Neuronal stem cell (in vitro differentiated cells): ENCODE measurements at regions not wholly inside any gene's neighbourhood (a gene's known extent, or its start where the extent isn't known, plus 50 kb on each side); places are given as distances from the start of the nearest gene placed in this dataset.
A peak's percentile ranks its signal among the peaks of the same experiment; 100 is the strongest.

Source experiments
- DNase-seq: peaks from one replicate; pipeline ENCODE4 v3.0.0-alpha.2; 2013; ENCODE audit warnings: low spot score
- H2AFZ ChIP-seq: one replicate; pipeline ENCODE4 v1.6.1; 2013; ENCODE audit warnings: mild to moderate bottlenecking, low read length, inconsistent platforms
- H2AK5ac ChIP-seq: 2 replicates; pipeline ENCODE4 v1.6.1; 2013; ENCODE audit warnings: low read depth, mild to moderate bottlenecking, inconsistent platforms, low read length, moderate library complexity, mixed read lengths
- H2BK120ac ChIP-seq: 2 replicates; pipeline ENCODE4 v1.6.1; 2013; ENCODE audit warnings: low read depth, mild to moderate bottlenecking, inconsistent platforms, low read length, moderate library complexity, mixed read lengths
- H2BK12ac ChIP-seq: one replicate; pipeline ENCODE4 v1.6.1; 2013; ENCODE audit warnings: low read length, inconsistent platforms
- H2BK15ac ChIP-seq: 2 replicates; pipeline ENCODE4 v1.6.1; 2013; ENCODE audit warnings: mild to moderate bottlenecking, low read length, inconsistent platforms, mixed read lengths
- H2BK5ac ChIP-seq: one replicate; pipeline ENCODE4 v1.6.1; 2013; ENCODE audit warnings: inconsistent platforms, mild to moderate bottlenecking, low read length, moderate library complexity
- H3K14ac ChIP-seq: one replicate; pipeline ENCODE4 v1.6.1; 2013; ENCODE audit warnings: low read length, inconsistent platforms
- H3K18ac ChIP-seq: 2 replicates; pipeline ENCODE4 v1.6.1; 2013; ENCODE audit warnings: low read length, inconsistent platforms
- H3K23ac ChIP-seq: 2 replicates; pipeline ENCODE4 v1.6.1; 2013; ENCODE audit warnings: low read depth, mild to moderate bottlenecking, mixed read lengths, low read length, inconsistent platforms; ENCODE audit not compliant: poor library complexity
- H3K27ac ChIP-seq: replicated peaks from 3 replicates; pipeline ENCODE4 v1.5.1; 2013; ENCODE audit warnings: low read length, inconsistent platforms
- H3K27me3 ChIP-seq, 3 experiments: 2 replicates each; pipeline ENCODE4 v1.6.1; 2013; ENCODE audit warnings: low read length in 3 of 3, mild to moderate bottlenecking in 2 of 3, inconsistent platforms in 1 of 3, low read depth in 1 of 3, mixed read lengths in 1 of 3, moderate library complexity in 1 of 3; ENCODE audit not compliant: control insufficient read depth in 3 of 3, insufficient read depth in 3 of 3
- H3K36me3 ChIP-seq, 2 donors: replicated peaks in 1 of 2; 2 replicates each; pipeline ENCODE4 v1.6.1; 2013; ENCODE audit warnings: low read length in 2 of 2; ENCODE audit not compliant: control insufficient read depth in 2 of 2, insufficient read depth in 2 of 2
- H3K4ac ChIP-seq: 2 replicates; pipeline ENCODE4 v1.6.1; 2013; ENCODE audit warnings: inconsistent platforms, mild to moderate bottlenecking, low read length, moderate library complexity
- H3K4me1 ChIP-seq, 2 donors: 1 replicate in 1 of 2; 2 replicates in 1 of 2; pipeline ENCODE4 v1.6.1; 2013; ENCODE audit warnings: low read length in 2 of 2, low read depth in 1 of 2; ENCODE audit not compliant: control insufficient read depth in 2 of 2, insufficient read depth in 1 of 2
- H3K4me2 ChIP-seq: one replicate; pipeline ENCODE4 v1.6.1; 2013; ENCODE audit warnings: mild to moderate bottlenecking, low read length, inconsistent platforms; ENCODE audit not compliant: insufficient read depth, poor library complexity, severe bottlenecking
- H3K4me3 ChIP-seq, 2 donors: 2 replicates each; pipeline ENCODE4 v1.5.1; 2013; ENCODE audit warnings: low read length in 2 of 2, mild to moderate bottlenecking in 2 of 2, inconsistent platforms in 1 of 2, moderate library complexity in 1 of 2
- H3K79me1 ChIP-seq: one replicate; pipeline ENCODE4 v1.6.1; 2013; ENCODE audit warnings: low read depth, mild to moderate bottlenecking, inconsistent platforms, low read length, moderate library complexity
- H3K9ac ChIP-seq: one replicate; pipeline ENCODE4 v1.6.1; 2013; ENCODE audit warnings: mild to moderate bottlenecking, low read depth, low read length, inconsistent platforms; ENCODE audit not compliant: poor library complexity
- H3K9me3 ChIP-seq, 2 donors: replicated peaks in 1 of 2; 2 replicates each; pipeline versions ENCODE3 to v1.6.1; 2013; ENCODE audit warnings: low read length in 2 of 2, mild to moderate bottlenecking in 2 of 2, inconsistent platforms in 1 of 2, low read depth in 1 of 2, mixed read lengths in 1 of 2, moderate library complexity in 1 of 2; ENCODE audit not compliant: control insufficient read depth in 2 of 2, insufficient read depth in 1 of 2
- H4K8ac ChIP-seq: one replicate; pipeline ENCODE4 v1.6.1; 2013; ENCODE audit warnings: low read depth, mild to moderate bottlenecking, inconsistent platforms, low read length, moderate library complexity
- H4K91ac ChIP-seq: one replicate; pipeline ENCODE4 v1.6.1; 2013; ENCODE audit warnings: low read length, low read depth, mild to moderate bottlenecking, inconsistent platforms; ENCODE audit not compliant: poor library complexity
- WGBS, 2 donors: extraction: QIAGEN DNeasy Blood & Tissue Kit; methylation state at CpG; one replicate each; pipeline ENCODE4 v1.1.7; 2013; ENCODE audit warnings: missing lambda C conversion rate in 2 of 2, mixed read lengths in 1 of 2; ENCODE audit not compliant: insufficient read length in 2 of 2, insufficient replicate concordance in 1 of 2; ENCODE audit errors: extremely low coverage in 2 of 2; 5-methylcytosine and 5-hydroxymethylcytosine counted together

DNA sequence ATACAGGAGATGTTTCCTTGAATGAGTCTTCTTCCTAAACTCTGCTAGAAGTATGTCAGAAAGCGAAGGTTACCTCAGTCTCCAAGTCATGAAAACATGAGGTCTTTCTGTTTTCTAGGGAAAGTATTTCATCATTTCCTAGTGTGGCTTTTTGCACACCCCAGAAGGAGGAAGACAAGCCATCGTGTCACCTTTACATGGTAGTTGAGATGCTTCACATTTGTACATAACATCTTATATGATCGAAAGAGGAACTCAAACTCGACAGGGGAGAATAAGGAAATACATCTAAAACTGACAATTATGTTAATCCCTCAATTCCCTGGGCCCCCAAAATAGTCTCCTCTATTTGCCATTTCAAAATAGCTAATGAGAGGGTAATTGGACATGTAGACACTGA lies 214.1 kb upstream of the PLEKHG7 start:
- H3K4ac ChIP-seq: no peak overlapping the region
- H3K9ac ChIP-seq: no peak overlapping the region
- H3K4me2 ChIP-seq: no peak overlapping the region
- no peak overlapping the region for H3K23ac ChIP-seq
- H3K27ac ChIP-seq: no peak overlapping the region
- no peak overlapping the region for H3K18ac ChIP-seq
- H2AFZ ChIP-seq: no peak overlapping the region
- no peak overlapping the region for H4K91ac ChIP-seq
- no peaks in the 10 kb centered on the region for H3K4me1 ChIP-seq
- no peak overlapping the region for H2BK12ac ChIP-seq
- no peak overlapping the region for H2AK5ac ChIP-seq
- no peaks in the 10 kb centered on the region for H3K36me3 ChIP-seq
- no peak overlapping the region for H2BK5ac ChIP-seq
- H3K79me1 ChIP-seq: no peaks in the 10 kb centered on the region
- H2BK120ac ChIP-seq: no peak overlapping the region
- no peaks in the 10 kb centered on the region for H3K9me3 ChIP-seq
- H2BK15ac ChIP-seq: no peak overlapping the region
- no CpG with 5 or more reads among the region's 4 CpGs for WGBS, 2 donors
- H4K8ac ChIP-seq: no peak overlapping the region
- no peaks in the 10 kb centered on the region for H3K27me3 ChIP-seq
- no peak for DNase-seq
- no peak overlapping the region for H3K14ac ChIP-seq
- H3K4me3 ChIP-seq: no peak overlapping the region

- no peak for DNase-seq
- no peak overlapping the region for H3K14ac ChIP-seq
- H2AFZ ChIP-seq: no peak overlapping the region
- no peak overlapping the region for H2AK5ac ChIP-seq
- H3K27me3 ChIP-seq: no peaks in the 10 kb centered on the region
- no peaks in the 10 kb centered on the region for H3K9me3 ChIP-seq
- H3K4ac ChIP-seq: no peak overlapping the region
- no peaks in the 10 kb centered on the region for H3K36me3 ChIP-seq
- no peak overlapping the region for H2BK12ac ChIP-seq
- no peak overlapping the region for H3K18ac ChIP-seq
- no peak overlapping the region for H4K91ac ChIP-seq
- no peak overlapping the region for H3K27ac ChIP-seq
- no peaks in the 10 kb centered on the region for H3K4me1 ChIP-seq
- H2BK15ac ChIP-seq: no peak overlapping the region
- no peaks in the 10 kb centered on the region for H3K79me1 ChIP-seq
- no peak overlapping the region for H2BK5ac ChIP-seq
- no peak overlapping the region for H3K4me2 ChIP-seq
- no peak overlapping the region for H2BK120ac ChIP-seq
- no peak overlapping the region for H4K8ac ChIP-seq
- H3K23ac ChIP-seq: no peak overlapping the region
- H3K9ac ChIP-seq: no peak overlapping the region
- H3K4me3 ChIP-seq: no peak overlapping the region
Measured at GRCh38 chr12:92487138-92487485, 215.7 kb upstream of the PLEKHG7 start.

GRCh38 chr12:92486443-92487137 lies 216.2 kb upstream of the PLEKHG7 start:
- Histone ChIP-seq H3K9me3 (no peaks in the 10 kb centered on the region), H4K8ac (no peak overlapping the region), H4K91ac (no peak overlapping the region), H2BK12ac (no peak overlapping the region), H2AK5ac (no peak overlapping the region), H3K23ac (no peak overlapping the region), H2BK15ac (no peak overlapping the region), H3K27me3 (no peaks in the 10 kb centered on the region), H3K27ac (no peak overlapping the region), H3K4me1 (no peaks in the 10 kb centered on the region), H3K4ac (no peak overlapping the region), H3K4me3 (no peak overlapping the region), H3K18ac (no peak overlapping the region), H2AFZ (no peak overlapping the region), H2BK5ac (no peak overlapping the region), H3K14ac (no peak overlapping the region), H3K9ac (no peak overlapping the region), H2BK120ac (no peak overlapping the region), H3K36me3 (no peaks in the 10 kb centered on the region), H3K79me1 (no peaks in the 10 kb centered on the region), H3K4me2 (no peak overlapping the region)
- no CpG with 5 or more reads among the region's 3 CpGs for WGBS, 2 donors
- no peak for DNase-seq

GRCh38 chr12:92485351-92486348 lies 217.1 kb upstream of the PLEKHG7 start:
- H2BK12ac ChIP-seq: no peak overlapping the region
- no peaks in the 10 kb centered on the region for H3K36me3 ChIP-seq
- no CpG with 5 or more reads among the region's 6 CpGs for WGBS, 2 donors
- H3K4me2 ChIP-seq: no peak overlapping the region
- no peak overlapping the region for H3K9ac ChIP-seq
- H3K23ac ChIP-seq: no peak overlapping the region
- no peak overlapping the region for H3K4me3 ChIP-seq
- H2BK15ac ChIP-seq: no peak overlapping the region
- no peaks in the 10 kb centered on the region for H3K9me3 ChIP-seq
- H2AFZ ChIP-seq: peak overlapping the region; percentile 64
- no peak overlapping the region for H3K14ac ChIP-seq
- no peak overlapping the region for H2BK120ac ChIP-seq
- H3K18ac ChIP-seq: no peak overlapping the region
- H3K27ac ChIP-seq: no peak overlapping the region
- H3K79me1 ChIP-seq: no peaks in the 10 kb centered on the region
- H3K4me1 ChIP-seq: no peaks in the 10 kb centered on the region
- H2BK5ac ChIP-seq: no peak overlapping the region
- H4K8ac ChIP-seq: no peak overlapping the region
- no peaks in the 10 kb centered on the region for H3K27me3 ChIP-seq
- H2AK5ac ChIP-seq: no peak overlapping the region
- no peak overlapping the region for H3K4ac ChIP-seq
- DNase-seq: no peak
- no peak overlapping the region for H4K91ac ChIP-seq
